Cerebellar cortex (tissue), 1 donor: ENCODE measurements at regions not wholly inside any gene's neighbourhood (a gene's known extent, or its start where the extent isn't known, plus 50 kb on each side); places are given as distances from the start of the nearest gene placed in this dataset.

Source experiments
- DNase-seq: peaks from one replicate; pipeline ENCODE4 v3.0.0-alpha.2; 2015; ENCODE audit warnings: low spot score

DNA sequence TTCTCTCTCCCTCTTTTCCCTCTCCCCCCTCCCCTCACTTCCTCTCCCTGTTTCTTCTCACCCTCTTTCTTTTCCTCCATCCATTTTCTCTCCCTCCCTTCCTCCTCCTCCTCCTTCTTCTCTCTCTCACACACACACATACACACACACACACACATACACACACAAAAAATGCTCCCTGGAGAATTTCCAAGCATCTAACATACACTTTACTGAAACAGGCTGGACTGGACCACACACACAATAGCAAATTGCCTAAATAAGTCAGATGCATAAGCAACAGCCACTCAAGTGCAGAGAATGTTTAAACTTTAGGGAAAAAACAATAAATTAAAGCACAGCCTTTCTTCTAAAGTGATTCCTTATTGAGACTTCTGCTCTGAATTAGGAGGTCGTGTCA lies 267.7 kb downstream of the FGFR2 start:
- no peak for DNase-seq

DNA sequence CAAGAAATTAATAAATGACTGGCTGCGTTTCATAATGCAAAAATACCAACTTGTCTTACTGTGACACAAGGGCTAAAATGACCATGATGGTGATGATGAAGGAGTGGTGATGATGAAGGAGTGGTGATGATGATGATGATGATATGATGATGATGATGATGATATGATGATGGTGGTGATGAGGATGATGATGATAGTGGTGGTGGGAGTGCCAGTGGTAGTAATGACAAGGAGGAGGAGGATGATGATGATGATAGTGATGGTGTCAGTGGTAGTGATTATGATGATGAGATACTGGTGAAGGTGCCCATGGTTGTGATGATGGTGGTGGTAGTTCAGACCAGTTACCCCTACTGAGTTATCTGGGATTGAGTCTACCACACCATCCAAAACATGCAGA lies 265.9 kb downstream of the FGFR2 start:
- DNase-seq = no peak

DNA sequence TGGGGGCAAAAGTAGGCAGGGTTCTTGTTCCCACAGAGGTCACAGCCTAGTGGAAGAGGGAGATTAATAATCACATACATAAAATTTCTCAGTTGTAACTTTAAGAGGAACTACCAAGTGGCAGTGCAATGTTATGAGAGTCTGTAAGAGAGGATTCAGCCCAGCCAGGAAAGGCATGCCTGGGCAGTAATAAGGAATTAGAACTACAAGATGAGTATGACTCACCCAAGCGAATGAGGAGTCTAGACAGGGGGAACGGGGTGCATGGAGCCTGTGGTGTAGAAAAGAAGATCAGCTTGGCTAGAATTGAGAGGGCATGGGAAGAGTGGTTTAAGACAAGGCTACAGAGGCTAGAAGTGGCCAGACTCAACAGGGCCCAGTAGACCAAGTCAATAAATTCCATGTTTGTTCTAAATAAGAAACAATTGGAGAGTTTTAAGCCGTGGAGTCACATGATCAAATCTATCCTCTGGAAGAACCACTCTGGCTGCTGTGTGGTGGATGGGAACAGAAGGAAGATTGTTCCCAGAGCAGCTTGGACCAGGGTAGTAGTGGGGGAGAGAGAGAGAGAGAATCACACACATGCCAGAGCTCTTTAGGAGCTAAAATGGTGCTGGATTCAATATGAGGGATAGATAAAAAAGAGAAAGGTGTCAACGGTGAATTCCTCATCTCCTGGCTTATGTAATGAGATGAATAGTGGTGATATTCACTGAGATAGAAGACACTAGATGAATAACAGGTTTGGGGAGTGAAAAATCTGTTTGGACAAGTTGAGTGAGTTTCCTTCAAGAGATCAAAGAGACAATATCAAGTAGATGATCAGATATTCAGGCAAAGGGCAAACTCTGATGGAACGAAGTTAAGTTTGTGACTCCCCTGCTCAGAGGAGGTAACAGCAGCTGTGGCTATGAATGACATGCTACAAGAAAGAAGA lies 265.1 kb downstream of the FGFR2 start:
- DNase-seq = no peak

DNA sequence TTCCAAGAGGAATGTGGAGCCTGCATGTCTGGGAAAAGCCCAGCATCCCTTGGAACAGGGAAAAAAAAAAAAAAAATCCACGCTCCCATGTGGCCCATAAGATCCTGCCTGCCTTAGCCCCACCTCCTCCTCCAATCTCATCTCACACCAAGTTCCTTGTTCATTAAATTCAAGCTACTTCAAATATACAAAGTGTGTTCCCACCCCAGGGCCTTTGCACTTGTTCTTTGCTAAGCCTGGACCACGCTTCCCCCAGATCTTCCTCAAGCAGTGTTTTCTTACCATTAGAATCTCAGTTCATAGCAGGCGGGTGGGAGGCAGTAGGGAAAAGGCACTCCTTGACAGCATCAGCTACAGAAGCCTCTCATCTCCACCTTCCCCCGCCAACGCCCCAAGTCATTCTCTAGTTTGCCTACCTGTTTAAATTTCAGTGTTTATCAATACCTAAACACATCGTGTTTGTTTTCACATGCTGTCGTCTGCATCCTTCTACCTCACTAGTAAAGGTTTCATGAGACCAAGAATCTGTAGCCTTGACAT lies 262.8 kb downstream of the FGFR2 start:
- DNase-seq = no peak

DNA sequence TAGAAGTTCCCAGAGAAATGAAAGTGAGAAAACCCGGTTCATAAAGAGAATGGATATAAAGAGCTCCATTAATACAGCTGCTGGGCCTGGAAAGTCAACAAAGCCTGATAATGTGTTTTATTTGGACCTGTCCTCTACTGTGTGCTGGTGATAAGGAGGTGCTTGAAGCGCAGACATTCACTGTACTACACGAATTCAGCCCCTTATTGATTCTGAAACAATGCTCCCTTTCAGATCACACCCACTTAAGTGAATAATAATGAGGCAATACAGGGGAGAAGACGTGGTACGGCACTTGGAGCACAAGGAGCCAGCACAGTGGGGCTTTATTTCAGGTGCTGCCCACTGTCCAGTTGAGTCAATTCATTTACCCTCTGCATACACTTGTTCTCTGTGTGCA lies 260.8 kb downstream of the FGFR2 start:
- DNase-seq = no peak

DNA sequence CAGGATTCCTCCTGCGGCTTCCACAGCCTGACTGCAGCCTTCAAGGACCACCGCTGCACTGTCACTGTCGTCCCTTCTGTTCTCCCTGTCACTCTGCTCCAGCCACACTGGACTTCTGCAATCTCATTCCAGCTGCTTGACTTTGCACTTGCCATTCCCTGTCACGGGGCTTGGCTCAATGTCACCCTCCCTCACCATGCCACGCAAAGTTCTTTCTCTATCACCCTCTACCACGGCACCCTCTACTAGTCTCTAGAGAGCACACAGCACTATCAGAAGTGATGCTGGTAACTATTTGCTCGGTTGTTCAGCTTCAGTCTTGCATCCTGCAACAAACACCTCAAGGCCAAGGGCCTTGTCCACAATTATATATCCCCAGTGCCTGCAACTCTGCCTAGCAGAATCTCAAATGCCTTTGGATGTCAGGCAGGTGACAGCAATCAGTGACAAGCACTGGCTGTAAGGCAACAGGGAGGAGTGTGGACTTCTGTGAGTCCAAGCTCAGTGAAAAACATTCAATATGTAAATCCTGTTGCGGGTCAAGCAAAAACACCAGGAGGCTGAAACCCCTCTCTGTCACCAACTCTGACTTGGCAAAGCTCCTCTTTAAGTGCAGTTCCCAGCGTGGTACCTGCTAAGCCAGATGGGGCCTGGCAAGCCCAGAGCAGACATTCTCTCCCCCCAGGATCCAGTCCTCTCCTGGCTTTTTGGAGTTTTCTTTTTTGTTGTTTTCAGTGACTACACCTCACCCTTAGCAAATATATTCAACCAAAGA lies 259.9 kb downstream of the FGFR2 start:
- DNase-seq = no peak

DNA sequence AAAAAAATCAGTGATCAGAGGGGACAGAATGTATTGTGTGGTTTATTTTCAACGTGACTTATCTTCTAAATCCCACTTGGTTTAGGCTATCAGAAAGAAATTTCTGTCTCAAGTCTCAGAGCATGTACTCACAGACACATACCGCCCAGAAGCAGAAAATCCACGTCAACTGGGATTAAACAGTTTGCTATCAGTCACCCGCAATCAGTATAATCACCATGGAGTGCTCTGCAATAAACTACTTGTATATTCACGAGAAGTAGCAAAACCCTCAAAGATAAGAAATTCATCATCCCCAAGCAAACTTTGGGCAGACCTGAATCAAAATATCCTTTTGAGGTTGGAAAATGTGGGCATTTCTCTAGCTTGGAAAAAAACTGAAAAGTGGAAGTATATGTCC lies 259.1 kb downstream of the FGFR2 start:
- DNase-seq = no peak

DNA sequence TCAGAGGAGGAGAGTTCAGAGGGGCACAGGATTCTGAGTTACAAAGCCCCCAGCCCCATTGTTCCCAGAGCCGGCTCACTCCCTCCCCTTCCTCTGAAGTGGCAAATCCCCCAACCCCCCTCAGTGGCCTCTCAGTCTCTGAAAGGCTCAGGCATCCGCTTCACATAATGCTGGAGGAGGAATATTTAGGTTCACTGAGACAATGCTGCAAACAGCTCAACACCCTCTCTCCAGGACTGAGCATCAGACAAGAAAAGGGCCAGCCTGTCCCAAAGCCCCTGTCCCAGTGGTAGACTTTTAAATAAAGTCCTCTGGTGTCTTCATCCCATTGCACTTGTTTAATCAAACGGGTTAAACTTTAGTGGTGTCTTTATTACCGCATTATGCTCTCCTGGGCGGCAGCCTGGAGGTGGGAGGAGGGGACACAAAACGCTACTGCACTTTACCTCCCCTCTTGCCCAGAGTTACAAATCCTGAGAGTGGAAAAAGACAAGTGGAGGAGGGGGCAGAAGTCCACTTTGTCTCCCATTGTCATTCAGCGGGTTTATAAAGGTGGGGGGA lies 257.9 kb downstream of the FGFR2 start:
- DNase-seq = no peak

DNA sequence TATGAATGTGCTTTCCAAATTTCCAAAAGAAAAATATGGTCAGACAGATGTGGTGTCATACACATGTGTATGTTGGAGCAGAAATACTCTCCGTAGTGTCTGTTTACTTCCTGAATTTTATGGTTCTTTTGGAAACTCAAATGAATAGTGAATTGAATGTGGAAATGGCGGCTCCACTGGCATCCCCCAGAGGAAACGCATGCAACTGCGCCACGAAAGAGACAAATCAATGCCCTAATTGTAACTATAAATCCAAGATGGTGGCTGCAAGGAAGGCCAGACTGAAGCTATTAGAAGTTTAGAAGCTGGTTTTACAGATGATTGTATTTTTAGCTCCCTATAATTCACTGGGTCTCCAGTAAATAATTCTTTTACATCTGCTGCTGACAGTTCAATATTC lies 246.7 kb downstream of the FGFR2 start:
- no peak for DNase-seq

DNA sequence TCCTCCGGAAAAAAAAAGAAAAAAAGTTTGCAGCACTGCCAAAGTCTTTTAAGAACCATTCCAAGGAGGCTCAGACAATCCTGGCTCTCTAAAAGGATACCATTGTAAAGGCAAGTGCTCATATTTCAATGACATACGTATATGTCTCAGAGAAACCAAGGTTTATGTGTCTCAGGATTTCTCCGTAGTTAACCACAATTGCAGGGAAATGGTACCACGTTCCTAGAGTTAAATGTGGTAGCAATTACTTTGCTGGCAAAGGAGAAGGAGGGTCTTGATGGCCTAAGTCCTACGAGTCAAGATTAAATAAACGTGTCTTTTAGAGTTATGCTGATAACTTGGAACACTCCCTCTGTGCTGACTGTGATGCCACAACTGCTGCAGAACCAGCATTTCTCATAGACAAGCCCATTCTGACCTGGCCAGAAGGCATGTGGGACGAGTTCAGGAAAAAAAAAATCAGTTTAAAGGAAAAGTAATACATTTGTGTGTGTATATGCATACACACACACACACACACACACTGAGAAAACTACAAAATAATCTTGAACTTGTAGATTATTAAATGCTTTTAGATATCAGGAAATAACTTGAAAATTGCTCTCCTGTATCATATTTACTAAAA lies 245.9 kb downstream of the FGFR2 start:
- DNase-seq = no peak

DNA sequence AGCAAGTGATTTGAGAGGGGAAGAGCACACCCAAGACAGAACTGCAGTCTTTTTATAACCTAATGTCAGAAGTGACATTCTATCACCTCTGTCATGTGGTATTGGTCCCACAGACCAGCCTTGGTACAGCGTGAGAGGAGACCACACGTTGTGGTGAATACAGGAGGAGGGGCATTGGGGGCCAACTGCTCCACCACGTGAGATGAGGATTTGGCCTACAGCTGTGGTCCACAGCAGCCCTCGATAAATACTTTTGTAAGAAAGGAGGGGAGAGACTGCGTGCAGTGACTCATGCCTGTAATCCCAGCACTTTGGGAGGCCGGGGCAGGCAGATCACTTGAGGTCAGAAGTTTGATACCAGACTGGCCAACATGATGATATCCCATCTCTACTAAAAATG lies 243.1 kb downstream of the FGFR2 start:
- DNase-seq = no peak

DNA sequence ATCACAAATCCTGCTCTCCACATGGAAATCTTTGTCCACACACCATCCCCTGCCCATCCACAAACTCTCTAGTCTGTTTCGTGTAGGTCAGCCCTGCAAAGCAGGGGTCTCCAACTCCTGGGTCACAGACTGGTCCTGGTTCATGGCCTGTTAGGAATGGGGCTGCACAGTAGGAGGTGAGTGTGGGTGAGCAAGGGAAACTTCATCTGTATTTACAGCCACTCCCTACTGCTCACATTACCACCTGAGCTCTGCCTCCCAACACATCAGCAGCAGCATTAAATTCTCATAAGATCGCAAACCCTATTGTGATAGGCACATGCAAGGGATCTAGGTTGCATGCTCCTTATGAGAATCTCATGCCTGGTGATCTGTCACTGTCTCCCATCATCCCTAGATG lies 242.1 kb downstream of the FGFR2 start:
- DNase-seq = no peak

DNA sequence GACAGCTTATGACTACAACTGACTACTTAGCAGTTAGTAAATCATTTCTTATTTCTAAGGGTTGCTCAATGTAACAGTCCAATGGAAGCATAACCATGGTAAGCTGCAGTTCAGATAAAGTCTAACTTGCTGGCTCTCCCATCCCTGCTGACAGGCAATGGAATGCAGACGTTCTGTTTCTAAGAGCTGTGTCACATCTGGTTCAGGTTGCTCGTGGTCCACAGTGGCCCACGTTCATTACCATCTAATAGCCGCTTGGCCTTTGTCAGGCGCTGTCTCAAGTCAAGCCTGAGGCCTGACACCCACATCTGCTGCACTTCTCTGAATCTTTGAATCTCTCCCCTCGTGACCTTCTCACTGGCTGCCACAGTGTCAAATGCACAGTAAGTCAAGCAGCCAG lies 240.8 kb downstream of the FGFR2 start:
- no peak for DNase-seq

DNA sequence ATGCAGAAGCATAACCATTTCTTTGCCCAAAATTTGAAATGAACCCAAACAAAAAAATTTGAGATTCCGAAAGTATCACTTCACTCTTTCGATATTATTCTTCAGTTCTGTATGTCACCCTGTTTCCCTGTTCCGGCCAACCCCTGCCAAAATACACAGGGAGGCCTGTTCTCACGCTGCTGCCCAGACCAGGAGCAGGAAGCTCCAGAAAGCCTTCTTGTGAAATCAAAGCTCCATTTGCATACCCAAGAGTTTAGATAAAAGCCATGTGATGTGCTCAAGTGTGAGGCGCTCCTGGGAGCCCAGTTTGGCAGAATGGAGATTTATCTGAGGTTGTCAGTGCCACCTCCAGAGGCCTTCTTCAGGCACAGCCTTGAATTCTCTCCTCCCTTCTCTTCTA lies 236.2 kb downstream of the FGFR2 start:
- no peak for DNase-seq

DNA sequence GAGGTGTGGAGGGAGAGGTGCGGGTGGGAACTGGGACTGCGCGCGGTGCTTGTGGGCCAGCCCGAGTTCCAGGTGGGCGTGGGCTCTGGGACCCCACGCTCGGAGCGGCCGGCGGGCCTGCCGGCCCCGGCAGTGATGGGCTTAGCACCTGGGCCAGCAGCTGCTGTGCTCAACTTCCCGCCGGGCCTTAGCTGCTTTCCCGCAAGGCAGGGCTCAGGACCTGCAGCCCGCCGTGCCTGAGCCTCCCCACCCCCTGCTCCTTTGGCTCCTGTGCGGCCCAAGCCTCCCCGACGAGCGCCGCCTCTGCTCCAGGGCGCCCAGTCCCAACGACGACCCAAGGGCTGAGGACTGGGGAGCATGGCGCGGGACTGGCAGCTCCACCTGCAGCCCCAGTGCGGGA lies 232.7 kb downstream of the FGFR2 start:
- no peak for DNase-seq

DNA sequence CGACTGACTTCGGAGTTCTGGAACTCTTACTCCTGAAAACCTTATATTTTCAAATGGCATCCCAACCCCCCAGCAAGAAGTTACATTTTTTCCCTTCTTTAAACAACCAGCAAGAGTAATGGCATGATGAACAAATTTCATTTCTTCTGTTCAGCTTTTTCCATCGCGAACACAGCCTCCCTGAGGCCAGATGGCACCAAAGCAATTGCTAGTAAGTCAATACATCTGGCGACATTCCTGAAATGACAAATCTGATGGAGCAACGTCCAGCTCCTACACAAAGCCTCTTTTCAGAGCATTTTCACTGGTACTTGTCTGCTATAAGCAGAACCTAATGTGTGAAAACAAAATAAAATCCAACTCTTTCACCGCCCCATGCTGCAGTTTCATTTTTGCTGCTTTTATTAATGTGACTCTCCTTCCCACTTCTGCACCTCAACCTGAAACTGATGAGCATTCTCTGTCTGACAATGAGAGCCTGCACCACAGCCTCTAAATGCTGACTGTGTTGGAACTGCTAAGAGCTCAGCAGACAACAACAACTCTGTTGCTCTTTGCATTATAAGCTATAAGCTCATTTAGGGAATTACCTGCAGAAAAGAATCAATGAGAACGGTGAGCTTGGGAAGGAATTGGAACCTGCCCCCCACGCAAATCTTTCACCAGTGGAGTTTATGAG lies 229.8 kb downstream of the FGFR2 start:
- DNase-seq = no peak

DNA sequence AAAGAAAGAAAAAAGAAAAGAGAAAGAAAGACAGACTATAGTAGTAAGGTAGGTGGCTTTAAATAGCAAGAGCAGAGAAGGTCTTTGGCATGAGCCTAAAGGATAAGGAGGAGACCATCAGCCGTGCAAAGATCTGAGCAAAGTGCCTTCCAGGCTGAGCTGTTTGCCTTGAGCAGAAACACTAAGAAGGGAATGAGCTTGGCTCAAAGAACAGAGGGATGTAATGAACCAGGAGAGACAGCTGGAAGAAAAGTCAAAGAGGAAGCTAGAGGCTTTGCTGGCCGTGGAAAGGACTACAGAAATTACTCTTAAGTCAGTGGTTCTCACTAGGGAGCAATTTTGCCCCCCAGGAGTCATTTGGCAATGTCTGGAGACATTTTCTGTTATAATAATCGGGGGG lies 228.6 kb downstream of the FGFR2 start:
- DNase-seq = no peak

DNA sequence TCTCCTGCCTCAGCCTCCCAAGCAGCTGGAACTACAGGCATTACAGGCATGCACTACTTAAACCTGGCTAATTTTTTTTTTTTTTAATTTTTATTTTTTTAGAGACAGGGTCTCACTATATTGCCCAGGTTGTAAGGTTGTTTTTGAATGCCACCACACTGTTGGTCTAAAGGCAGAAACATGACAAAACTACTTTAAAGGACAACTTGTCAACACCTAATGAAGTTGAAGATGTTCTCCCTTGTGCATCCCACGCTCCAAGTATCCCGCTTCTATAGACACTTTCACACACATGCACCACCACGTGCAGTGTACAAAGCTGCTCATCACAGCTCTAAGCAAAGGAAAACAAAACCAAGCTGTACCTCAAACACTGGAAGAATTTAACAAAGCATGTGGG lies 226.4 kb downstream of the FGFR2 start:
- no peak for DNase-seq

DNA sequence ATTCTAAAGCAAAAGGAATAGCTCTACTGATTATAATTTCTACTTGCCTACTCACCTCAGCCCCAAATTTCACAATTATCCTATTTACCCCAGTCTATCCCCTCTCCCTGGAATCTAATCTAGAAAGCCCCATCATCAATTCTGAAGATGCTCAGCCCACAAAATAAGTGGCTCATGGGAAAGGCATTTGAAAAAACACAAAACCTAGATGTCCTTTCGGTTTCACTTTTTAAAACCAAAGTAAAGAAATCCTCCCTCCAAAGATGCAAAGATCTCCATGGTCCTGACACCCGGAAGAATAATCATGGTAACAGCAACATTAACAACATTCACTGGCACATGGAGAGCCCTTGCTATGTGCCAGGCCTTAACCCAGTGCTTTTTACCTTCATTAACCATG lies 224.8 kb downstream of the FGFR2 start:
- DNase-seq = no peak

DNA sequence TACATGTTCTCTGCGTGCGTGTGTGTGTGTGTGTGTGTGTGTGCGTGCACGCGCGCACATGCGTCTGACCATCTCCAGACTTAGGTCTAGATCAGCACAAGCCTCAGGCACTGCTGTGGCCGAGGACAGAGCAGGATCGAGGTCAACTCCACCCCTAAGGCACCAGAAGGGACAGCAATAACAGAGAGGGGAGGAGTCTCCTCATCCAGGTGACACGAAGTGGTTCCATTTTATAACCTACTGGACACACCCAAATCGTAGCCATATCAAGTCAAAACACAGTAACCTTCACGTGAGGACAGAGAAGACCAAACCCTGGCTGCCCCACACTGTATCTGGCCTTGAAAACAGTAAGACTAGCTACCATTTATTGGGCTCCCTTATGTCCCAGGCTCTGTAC lies 224.1 kb downstream of the FGFR2 start:
- DNase-seq = no peak

DNA sequence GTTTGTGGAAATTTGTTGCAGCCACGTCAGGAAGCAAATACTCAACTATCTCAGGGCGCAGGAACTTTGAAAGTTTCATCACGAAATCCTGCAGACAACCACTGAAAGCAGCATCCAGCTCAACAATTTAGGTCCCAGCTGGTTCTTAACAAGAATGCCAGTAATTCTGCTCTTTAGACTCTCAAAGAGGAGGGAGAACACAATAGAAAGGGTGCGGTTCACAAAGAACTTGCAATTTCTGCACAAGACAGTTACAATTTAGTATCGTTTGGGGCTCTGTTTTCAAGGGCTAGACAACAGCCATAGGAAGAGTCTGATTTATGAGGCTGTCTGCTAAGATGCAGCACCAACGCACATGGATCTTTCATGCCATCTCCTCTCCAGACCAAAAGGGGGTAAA lies 223.1 kb downstream of the FGFR2 start:
- DNase-seq = no peak
